HT-29 (cell line): ENCODE measurements at regions not wholly inside any gene's neighbourhood (a gene's known extent, or its start where the extent isn't known, plus 50 kb on each side); places are given as distances from the start of the nearest gene placed in this dataset.

Source experiments
- DNase-seq: peaks from one replicate; pipeline ENCODE4 v3.0.0-alpha.2; 2015; ENCODE audit warnings: low spot score

- DNase-seq: no peak
These were observed 746.1 kb upstream of the DDX18 start for GRCh38 chr2:117068371-117068770.

DNA sequence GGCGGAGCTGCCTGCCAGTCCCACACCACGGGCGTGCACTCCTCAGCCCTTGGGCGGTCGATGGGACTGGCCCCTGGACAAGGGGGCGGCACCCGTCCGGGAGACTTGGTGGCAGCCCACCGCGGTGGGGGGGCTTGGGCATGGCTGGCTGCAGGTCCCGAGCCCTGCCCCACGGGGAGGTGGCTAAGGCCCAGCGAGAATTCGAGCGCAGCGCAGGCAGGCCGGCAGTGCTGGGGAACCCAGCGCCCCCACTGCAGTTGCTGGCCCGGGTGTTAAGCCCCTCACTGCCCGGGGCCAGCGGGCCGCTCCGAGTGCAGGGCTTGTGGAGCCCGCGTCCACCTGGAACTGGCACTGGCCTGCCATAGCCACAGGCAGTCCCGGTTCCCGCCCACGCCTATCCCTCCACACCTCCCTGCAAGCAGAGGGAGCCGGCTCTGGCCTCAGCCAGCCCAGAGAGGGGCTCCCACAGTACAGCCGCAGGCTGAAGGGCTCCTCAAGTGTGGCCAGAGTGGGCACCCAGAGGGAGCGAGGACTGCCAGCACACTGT is 742.9 kb upstream of the DDX18 start:
- DNase-seq: no peak

DNA sequence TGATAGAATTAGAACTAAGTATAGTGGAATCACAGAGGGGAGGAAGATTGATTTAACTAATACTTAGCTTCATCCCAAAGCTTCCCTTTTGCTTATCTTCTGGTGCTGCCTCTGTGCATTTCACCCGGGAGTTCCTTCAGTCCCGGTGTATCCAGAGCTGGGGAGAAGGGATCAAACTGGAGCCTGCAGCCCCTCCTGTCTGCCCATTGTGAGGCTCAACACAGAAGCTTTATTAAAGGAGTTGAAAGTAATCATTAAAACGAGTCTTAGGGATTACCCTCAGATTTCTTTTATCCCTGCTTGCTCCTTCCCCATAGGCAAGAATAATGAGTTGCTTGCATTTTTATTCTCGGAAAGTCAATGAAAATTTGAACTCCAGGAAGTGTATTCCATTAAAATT is 739.7 kb upstream of the DDX18 start:
- DNase-seq: no peak

DNA sequence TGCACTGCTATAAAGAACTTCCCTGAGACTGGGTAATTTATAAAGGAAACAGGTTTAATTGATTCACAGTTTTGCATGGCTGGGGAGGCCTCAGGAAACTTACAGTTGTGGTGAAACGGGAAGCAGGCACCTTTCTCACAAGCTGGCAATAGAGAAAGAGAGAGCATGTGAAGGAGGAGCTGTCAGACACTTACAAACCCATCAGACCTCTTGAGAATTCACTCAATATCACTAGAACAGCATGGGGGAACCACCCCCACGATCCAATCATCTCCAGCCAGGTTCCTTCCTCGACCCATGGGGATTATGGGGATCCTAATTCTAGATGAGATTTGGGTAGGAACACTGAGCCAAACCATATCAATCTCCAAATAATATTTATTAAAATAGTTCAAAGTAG is 729.2 kb upstream of the DDX18 start:
- no peak for DNase-seq

DNA sequence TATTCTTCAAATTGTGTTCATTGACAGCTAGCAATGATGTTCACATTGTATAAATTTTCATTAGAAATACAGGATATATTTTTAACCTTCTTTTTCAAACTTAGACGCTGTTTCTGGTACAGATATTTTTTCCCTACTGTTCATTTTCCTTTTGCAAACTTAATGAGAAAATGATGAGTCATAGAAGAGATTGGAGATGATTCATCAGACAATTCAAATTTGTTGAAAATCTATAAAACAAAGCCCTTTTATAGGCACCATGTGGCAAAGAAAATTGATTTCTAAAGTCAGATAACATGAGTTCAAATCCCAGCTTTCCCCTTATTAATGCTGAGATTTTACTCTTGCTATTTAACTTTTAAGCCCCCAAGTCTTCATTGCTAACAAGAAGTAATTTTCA is 728.8 kb upstream of the DDX18 start:
- DNase-seq: no peak

- no peak for DNase-seq
These were observed 728.1 kb upstream of the DDX18 start for GRCh38 chr2:117086174-117086942.

- no peak for DNase-seq
These were observed 727.6 kb upstream of the DDX18 start for GRCh38 chr2:117086943-117087250.

DNA sequence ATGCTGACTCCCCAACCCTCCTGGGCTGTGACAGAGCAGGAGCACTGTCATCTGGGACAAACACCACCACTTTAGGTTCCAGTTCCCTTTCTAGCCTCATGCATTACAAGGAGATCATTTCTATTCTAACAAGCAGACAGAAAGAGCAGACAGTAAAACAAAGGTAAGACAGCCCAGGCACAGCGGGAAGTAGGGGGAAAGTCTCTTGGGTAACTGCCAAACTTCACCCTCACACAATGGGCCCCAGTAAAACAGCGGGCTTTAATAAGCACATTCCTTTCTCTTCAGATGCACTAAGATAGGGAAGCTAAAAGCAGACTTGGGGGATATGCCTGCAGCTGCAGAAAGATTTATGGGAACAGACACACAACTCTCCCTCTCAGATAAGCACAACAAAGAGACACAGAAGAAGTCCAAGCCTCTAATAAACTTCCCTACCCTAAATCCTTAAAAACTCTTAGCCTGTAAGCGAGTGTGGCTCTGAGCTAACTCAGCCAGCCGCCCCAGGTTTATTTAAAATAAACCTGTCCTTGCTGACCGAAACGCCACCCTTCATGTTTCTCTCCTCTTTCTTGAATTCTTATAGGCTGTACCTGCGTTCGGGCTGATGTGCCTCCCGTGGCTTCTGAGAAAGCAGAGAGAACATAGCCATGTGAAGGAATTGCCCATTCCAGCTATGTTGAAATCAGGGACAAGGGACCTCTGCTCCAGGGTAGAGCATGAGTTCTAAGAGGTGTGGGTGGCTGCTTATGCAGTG is 726.8 kb upstream of the DDX18 start:
- peak; percentile 48 for DNase-seq

DNA sequence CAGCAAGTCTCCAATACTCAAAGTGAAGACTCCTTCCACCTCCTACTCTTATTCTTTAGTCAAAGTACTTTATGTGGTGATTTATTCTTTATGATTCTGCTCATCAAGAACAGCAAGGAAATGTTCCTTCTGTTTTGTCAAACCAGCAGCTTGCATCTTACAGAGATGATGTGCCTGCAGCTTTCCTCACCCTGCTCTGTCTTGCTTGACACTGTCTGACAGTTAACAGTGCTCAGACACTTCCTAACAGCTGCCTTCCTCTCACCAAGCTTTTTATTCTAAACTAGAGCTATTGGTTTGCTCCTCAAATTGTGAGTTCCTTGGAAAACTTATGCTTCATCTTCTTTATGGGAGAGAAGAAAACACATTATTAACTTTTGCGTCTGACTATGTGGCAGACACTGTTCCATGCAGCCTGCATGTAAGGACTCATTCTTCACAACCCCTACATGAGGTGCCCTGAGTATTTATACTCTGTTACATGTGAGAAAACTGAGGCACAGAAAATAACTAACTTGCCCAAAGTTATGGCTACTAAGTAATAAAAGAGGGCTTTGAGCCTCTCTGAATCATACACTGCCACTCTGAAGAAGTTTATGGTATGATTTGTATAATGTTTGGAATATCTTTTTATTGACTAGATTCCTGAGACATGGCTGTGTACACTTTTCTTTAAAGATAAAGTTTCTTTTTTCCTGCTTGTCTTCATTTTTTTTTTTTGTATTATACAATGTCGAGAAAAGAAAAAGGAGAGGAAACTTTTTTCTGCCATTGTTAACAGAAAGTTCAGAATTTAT is 723.3 kb upstream of the DDX18 start:
- DNase-seq: no peak

DNA sequence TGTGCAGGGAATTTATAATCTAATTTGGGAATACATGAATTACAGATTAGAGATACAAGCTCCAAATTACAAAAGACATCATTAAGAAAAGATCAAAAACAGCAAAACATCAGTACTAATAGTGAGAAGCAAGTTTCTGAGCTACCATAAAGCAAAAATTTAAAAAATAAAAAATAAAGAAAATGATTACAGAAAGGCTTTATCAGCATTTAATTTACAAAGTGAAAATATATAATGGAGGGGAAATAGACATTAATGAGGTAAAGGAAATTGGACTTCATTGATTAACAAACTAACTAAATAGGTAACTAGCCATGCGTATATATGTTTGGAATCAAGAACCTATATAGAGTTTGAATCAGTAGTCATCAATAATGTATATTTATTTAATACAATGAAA is 712.9 kb upstream of the DDX18 start:
- DNase-seq: no peak

DNA sequence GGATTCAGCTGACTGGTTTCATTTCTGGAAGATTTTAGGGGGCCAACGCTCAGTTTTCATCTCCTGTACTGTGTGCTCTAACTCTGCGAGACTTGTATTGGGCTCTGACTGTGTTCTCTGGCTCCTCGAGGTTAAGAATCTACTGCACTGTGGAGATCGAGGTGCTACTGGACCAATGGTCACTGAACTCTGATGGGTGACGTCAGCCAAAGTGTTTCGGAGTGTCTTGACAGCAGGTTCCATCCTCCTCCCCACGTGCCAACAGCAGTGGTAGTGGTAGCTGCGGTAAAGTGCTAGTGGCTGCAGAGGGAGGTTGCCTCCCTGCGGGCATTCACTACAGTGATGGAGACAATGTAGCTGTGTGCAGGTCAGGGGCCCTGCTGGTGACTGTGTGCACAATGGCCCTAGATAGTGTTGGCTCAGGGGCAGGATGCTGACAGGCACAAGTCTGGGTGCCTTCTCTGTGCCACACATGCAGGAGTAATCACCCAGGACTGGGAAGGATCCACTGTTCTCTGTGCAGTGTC is 705.7 kb upstream of the DDX18 start:
- no peak for DNase-seq

DNA sequence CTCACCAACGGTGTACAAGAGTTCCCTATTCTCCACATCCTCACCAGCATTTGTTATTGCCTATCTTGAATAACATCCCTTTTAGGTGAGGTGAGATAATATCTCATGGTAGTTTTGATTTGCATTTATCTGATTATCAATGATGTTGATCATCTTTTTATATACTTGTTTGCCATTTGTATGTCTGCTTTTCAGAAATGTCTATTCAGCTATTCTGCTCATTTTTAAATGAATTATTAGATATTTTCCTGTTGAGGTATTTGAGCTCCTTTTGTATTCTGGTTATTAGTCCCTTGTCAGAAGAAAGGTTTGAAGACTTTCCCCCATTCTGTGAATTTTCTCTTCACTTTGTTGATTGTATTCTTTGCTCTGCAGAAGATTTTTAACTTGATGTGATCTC is 695.5 kb upstream of the DDX18 start:
- no peak for DNase-seq

- no peak for DNase-seq
These were observed 691.1 kb upstream of the DDX18 start for GRCh38 chr2:117123362-117123761.

GRCh38 chr2:117126656-117127055 is 687.8 kb upstream of the DDX18 start:
- no peak for DNase-seq

DNA sequence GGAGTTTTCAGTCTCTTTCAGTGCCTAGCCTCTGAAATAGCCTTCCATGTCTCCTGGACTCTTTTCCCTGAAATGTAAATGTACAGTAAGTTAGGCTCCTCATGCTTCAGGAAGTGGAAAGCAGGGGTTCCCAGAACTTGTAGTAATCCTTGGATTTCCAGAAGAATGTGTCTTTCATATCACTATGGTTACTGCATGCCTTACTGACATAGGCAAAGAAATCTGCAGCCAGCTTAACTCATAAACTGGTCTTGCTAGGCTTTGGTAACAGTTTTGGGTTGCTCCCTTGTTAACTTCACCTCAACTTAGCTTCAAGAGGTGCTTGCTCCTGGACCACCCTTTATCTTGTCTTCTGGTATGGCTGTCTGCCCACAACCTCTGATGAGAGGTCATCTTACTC is 686.8 kb upstream of the DDX18 start:
- no peak for DNase-seq

GRCh38 chr2:117128461-117128860 is 686.0 kb upstream of the DDX18 start:
- DNase-seq: no peak

DNA sequence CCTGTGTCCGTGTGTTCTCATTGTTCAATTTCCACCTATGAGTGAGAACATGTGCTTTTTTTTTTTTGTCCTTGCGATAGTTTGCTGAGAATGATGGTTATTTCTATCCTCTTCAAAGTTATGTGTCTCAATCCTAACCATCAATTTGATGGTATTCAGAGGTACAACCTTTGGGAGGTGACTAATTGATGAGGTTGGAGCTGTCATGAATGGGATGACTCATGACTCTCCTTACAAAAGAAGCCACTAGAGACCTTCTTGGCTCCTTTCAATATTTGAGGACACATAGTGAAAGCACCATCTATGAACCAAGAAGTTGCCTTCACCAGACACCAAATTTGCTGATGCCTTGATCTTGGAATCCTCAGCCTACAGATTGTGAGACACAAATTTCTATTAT is 677.1 kb upstream of the DDX18 start:
- no peak for DNase-seq

DNA sequence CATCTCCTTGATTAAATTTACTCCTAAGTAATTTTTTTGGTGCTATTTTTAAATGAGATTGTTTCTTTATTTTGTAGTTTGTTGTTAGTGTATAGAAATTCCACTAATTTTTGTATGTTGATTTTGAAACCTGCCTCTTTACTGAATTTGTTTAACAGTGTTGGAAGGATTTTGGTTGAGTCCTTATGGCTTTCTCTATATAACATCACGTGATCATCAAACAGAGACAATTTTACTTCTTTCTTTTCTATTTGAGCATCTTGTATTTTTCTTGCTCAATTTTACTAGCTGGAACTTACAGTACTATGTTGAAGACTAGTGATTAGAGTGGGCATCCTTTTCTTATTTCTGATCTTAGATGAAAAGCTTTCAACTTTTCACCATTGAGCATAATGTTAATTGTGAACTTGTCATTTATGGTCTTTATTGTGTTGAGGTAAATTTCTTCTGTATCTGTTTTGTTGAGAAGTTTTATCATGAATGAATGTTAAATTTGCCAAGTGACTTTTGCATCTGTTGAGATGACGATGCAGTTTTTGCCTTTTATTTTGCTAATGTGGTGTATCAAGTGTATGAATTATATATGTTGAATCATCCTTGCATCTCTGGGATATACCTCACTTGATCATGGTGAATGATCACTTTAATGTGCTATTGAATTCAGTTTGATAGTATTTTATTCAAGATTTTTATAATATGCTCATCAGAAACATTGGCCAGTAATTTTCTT is 645.3 kb upstream of the DDX18 start:
- DNase-seq: no peak

DNA sequence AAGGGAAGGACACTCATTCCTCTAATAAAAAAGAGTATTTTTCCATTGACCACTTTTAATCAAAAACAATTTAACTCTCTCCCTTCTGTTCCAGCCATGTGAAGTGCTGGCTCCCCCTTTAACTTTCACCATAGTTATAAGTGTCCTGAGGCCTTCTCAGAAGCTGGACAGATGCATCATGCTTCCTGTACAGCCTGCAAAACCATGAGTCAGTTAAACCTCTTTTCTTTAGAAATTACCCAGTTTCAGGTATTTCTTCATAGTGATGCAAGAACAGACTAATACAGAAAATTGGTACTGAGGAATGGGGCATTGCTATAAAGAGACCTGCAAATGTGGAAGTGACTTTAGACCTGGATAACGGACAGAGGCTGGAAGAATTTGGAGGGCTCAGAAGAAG is 643.6 kb upstream of the DDX18 start:
- no peak for DNase-seq

- DNase-seq: no peak
These were observed 635.1 kb upstream of the DDX18 start for GRCh38 chr2:117179405-117179804.

GRCh38 chr2:117190856-117191559 is 623.5 kb upstream of the DDX18 start:
- DNase-seq: no peak
